ENCODE measurements at regions not wholly inside any gene's neighbourhood (a gene's known extent, or its start where the extent isn't known, plus 50 kb on each side); places are given as distances from the start of the nearest gene placed in this dataset.
"Not testable (repeated sequence)": the region's sequence is repeated elsewhere in the genome, so short reads cannot be mapped to it uniquely, and the experiment has no call there.

DNA sequence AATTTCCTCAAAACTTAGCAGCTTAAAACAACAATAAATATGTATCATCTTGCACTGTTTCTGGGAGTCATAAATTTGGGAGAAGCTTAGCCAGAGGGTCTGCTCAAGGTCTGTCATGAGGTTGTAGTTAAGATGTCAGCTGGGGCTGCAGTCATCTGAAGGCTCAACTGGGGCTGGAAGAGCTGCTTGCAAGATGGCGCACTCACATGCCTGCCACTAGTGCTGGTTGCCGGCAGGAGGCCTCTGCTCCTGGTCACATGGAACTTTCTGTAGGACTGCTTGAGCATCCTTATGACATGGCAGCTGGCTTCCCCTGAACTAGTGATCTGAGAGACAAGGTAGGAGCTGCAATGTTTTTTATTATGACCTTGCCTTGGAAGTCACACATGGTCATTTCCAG lies 215.5 kb upstream of the HAAO start:
- no peaks in the 10 kb centered on the region for H3K27me3 ChIP-seq (replicated peaks)
- no peak overlapping the region for H3K27ac ChIP-seq
- H3K4me3 ChIP-seq (ENCODE audit: low read depth, low read length): no peak overlapping the region
- H3K36me3 ChIP-seq (replicated peaks): no peaks in the 10 kb centered on the region
- no peak for DNase-seq
- in situ Hi-C loops (cut with HindIII; ENCODE audit: low pct_ligation_motif_present, low sequenced_read_pairs): no loop called here
- TF ChIP-seq, protein P1, sequence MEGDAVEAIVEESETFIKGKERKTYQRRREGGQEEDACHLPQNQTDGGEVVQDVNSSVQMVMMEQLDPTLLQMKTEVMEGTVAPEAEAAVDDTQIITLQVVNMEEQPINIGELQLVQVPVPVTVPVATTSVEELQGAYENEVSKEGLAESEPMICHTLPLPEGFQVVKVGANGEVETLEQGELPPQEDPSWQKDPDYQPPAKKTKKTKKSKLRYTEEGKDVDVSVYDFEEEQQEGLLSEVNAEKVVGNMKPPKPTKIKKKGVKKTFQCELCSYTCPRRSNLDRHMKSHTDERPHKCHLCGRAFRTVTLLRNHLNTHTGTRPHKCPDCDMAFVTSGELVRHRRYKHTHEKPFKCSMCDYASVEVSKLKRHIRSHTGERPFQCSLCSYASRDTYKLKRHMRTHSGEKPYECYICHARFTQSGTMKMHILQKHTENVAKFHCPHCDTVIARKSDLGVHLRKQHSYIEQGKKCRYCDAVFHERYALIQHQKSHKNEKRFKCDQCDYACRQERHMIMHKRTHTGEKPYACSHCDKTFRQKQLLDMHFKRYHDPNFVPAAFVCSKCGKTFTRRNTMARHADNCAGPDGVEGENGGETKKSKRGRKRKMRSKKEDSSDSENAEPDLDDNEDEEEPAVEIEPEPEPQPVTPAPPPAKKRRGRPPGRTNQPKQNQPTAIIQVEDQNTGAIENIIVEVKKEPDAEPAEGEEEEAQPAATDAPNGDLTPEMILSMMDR (IDR thresholded peaks at IDR 0.05; ENCODE audit: low read depth, low read length, missing control alignments): no peak

DNA sequence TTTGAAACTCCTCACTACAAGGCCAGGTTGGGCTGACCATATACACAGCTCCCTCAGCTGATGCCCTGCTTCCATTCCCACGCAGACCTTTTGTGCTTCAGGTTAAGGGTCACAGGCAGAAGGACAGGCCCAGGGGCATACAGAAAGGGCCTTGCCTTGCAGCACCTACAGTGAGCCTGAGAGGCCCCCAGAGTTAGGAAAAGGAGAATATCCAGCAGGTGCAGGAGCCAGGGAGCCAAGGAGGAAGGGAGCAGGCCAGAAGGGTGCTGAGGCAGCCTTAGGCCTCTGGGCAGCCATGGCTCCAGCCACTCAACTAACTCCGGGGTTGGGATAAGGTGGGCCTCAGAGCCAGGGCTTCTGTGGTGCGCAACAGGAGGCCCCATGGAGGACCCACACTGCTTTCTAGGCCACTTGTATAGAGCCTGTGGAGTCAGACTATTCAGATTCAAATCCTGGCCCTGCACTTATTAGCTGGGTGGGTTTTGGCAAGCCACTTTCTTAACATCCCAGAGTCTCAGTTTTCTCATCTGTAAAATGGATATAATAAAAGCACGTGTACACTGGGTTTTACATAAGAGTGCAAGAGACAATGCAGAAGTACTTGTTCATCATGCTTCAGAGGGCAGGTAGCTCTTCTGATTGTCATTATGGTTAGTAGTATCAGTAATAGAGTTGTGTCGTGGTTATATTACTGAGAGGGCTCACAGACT lies 214.6 kb upstream of the HAAO start:
- H3K27ac ChIP-seq: no peak overlapping the region
- no peaks in the 10 kb centered on the region for H3K27me3 ChIP-seq (replicated peaks)
- no peak for DNase-seq
- TF ChIP-seq, protein P1 (IDR thresholded peaks at IDR 0.05; ENCODE audit: low read depth, low read length, missing control alignments): no peak
- in situ Hi-C loops (cut with HindIII; ENCODE audit: low pct_ligation_motif_present, low sequenced_read_pairs): no loop called here
- H3K36me3 ChIP-seq (replicated peaks): no peaks in the 10 kb centered on the region
- H3K4me3 ChIP-seq (ENCODE audit: low read depth, low read length): no peak overlapping the region

DNA sequence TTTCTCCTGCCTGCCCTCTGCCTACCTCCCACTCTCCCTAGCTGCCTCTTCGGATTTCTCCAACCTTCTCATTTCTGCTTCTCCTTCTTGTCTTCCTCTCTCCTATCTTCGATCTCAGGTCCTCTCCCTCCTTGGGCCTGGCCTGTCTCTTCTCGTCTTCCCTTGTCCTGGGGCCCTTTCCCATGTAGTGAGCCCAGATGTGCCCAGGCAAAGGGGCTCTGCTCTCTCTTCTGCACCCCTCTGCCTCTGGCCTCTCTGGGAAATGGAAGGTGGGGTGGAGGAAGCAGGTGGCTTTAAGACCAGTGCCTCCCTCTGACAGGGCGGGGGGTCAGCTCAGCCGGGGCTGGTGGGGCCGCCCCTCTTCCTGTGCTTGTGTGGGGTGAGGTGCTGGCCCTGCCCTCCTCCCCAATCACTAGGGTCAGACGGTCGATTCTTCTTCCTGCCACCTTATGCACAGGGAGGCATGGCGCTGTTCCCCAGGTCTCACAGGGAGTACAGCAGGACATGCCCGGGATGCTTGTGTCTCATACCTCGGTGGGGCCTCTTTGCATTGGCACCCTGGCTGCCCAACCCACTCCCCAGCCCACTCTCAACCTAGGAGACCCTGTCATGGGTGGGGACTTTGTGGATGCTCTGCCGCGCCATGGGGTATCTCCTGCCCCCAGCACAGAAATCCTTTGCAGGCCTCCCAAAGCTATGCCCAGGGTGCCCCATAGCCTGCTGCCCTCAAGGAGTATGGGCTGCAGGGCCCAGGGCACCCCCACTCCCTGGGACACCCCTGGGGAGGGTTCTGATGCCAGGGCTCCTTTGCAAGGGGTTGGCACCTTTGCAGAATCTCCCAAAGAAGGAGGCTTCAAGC lies 213.8 kb upstream of the HAAO start:
- no peak for DNase-seq
- no peak overlapping the region for H3K4me3 ChIP-seq (ENCODE audit: low read depth, low read length)
- TF ChIP-seq, protein P1 (IDR thresholded peaks at IDR 0.05; ENCODE audit: low read depth, low read length, missing control alignments): no peak
- no peaks in the 10 kb centered on the region for H3K27me3 ChIP-seq (replicated peaks)
- in situ Hi-C loops (cut with HindIII; ENCODE audit: low pct_ligation_motif_present, low sequenced_read_pairs): no loop called here
- H3K27ac ChIP-seq: no peak overlapping the region
- H3K36me3 ChIP-seq (replicated peaks): no peaks in the 10 kb centered on the region

DNA sequence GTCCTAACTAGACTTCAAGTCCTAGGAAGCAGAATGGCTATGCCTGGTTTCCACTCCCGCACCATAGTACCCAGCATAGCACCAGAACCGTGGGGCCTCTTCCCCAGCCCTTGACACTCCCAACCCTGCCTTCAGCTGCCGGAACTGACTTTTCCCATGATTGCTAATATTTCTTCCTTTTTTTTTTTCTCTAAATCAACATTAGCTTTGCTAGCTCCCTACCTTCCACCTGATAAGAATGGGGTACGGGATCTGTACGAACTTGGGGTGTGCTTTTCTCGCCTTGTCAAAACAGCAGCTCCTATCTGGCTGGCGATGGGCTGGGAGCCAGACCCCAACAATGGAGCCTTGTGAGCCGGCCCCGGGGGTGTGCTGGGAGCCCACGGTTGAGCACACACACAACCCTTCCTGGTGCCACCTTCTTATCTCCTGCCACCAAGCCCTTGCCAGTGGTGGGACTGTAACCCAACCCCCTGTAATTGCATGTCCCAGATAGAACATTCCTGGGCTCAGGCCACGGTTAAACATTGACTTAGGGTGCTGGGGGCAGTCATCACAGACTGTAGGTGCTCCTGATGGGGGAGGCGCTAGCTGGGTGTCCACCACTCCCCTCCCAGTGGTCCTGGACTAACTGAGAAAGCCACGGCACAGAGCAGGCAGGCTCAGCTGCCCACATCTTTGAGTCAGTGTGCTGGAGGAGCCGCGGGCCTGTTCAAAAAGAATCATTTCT lies 213.0 kb upstream of the HAAO start:
- Histone ChIP-seq H3K36me3 (replicated peaks) (no peaks in the 10 kb centered on the region), H3K27me3 (replicated peaks) (no peaks in the 10 kb centered on the region), H3K27ac (no peak overlapping the region), H3K4me3 (ENCODE audit: low read depth, low read length) (no peak overlapping the region)
- no peak for DNase-seq
- TF ChIP-seq, protein P1 (IDR thresholded peaks at IDR 0.05; ENCODE audit: low read depth, low read length, missing control alignments): no peak
- in situ Hi-C loops (cut with HindIII; ENCODE audit: low pct_ligation_motif_present, low sequenced_read_pairs): no loop called here

DNA sequence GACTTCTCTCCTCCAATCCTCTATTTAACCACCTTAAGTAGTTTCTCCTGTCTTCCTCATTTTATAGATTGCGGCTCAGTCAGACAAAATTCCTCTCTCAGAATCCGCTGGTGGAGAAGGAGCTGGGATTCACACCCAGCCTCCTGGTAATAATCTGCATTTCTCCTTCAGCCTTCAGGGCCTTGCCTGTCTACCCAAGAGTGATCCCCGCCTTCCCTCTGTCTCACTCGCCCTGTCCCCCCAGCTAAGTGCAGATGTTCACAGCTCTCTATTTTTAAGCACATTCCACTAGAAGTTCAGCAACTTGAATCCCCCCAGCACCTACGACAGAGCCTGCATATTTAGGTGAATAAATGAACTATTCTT lies 212.5 kb upstream of the HAAO start:
- no peak overlapping the region for H3K4me3 ChIP-seq (ENCODE audit: low read depth, low read length)
- TF ChIP-seq, protein P1 (IDR thresholded peaks at IDR 0.05; ENCODE audit: low read depth, low read length, missing control alignments): no peak
- no peaks in the 10 kb centered on the region for H3K36me3 ChIP-seq (replicated peaks)
- in situ Hi-C loops (cut with HindIII; ENCODE audit: low pct_ligation_motif_present, low sequenced_read_pairs): no loop called here
- no peaks in the 10 kb centered on the region for H3K27me3 ChIP-seq (replicated peaks)
- no peak for DNase-seq
- H3K27ac ChIP-seq: no peak overlapping the region

DNA sequence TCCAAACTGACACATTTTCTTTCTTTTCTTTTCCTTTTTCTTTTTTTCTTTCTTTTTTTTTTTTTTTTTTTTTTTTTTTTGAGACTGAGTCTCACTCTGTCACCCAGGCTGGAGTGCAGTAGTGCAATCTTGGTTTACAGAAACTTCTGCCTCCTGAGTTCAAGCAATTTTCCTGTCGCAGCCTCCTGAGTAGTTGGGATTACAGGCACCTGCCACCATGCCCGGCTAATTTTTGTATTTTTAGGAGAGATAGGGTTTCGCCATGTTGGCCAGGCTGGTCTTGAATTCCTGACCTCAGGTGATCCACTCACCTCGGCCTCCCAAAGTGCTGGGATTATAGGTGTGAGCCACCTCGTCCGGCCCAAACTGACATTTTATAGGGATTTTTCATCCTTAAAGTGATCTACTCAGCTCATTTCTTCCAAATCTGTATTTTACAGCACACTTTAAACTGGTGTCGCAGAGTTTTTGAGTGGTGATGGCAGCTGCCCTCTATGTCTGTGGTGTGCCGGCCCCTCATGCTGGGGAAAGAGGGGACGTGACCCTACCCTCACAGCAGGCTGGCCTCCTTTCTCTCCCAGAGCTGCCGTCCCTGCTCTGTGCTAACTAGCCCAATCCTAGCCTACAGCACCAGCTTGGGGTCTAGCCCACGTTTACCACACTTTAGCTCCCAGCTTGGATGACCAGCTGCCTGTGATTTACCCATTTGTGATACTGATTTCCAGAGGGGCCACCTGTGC lies 211.9 kb upstream of the HAAO start:
- H3K27ac ChIP-seq; H3K36me3 ChIP-seq (replicated peaks); in situ Hi-C loops (cut with HindIII; ENCODE audit: low pct_ligation_motif_present, low sequenced_read_pairs); DNase-seq; H3K27me3 ChIP-seq (replicated peaks); H3K4me3 ChIP-seq (ENCODE audit: low read depth, low read length): not testable (repeated sequence)
